NCI-H146 treated with DMSO at 0.1 percent for 48 hours (cell line): ENCODE measurements at regions not wholly inside any gene's neighbourhood (a gene's known extent, or its start where the extent isn't known, plus 50 kb on each side); places are given as distances from the start of the nearest gene placed in this dataset.

Experiments
- DNase-seq: peaks from one replicate; lab custom pipeline; 2025; ENCODE audit not compliant: unreplicated experiment; lab: John Stamatoyannopoulos, UW

GRCh38 chr12:107544937-107545336 lies 140.7 kb upstream of the PWP1 start:
- no peak for DNase-seq

- DNase-seq, result no peak
Measured at GRCh38 chr12:107545737-107546353, 139.8 kb upstream of the PWP1 start.

- no peak for DNase-seq
Measured at GRCh38 chr12:107547389-107547788, 138.2 kb upstream of the PWP1 start.

- no peak for DNase-seq
Measured at GRCh38 chr12:107549651-107550480, 135.7 kb upstream of the PWP1 start.

- no peak for DNase-seq
Measured at GRCh38 chr12:107551434-107551833, 134.2 kb upstream of the PWP1 start.

GRCh38 chr12:107552263-107552662 lies 133.3 kb upstream of the PWP1 start:
- DNase-seq, result no peak

GRCh38 chr12:107553211-107553765 lies 132.3 kb upstream of the PWP1 start:
- DNase-seq, result no peak

GRCh38 chr12:107554941-107555340 lies 130.7 kb upstream of the PWP1 start:
- DNase-seq, result no peak

- no peak for DNase-seq
Measured at GRCh38 chr12:107557026-107557425, 128.6 kb upstream of the PWP1 start.

GRCh38 chr12:107557589-107558100 lies 128.0 kb upstream of the PWP1 start:
- DNase-seq, result no peak

- DNase-seq, result no peak
Measured at GRCh38 chr12:107558141-107558815, 127.3 kb upstream of the PWP1 start.

- DNase-seq, result no peak
Measured at GRCh38 chr12:107558816-107559382, 126.7 kb upstream of the PWP1 start.

GRCh38 chr12:107560165-107560898 lies 125.3 kb upstream of the PWP1 start:
- DNase-seq, result no peak

- DNase-seq, result no peak
Measured at GRCh38 chr12:107560899-107561285, 124.7 kb upstream of the PWP1 start.

GRCh38 chr12:107564946-107565345 lies 120.7 kb upstream of the PWP1 start:
- peak; percentile 14 for DNase-seq

- no peak for DNase-seq
Measured at GRCh38 chr12:107565551-107565950, 120.0 kb upstream of the PWP1 start.

GRCh38 chr12:107567876-107568619 lies 117.6 kb upstream of the PWP1 start:
- DNase-seq, result no peak

GRCh38 chr12:107568718-107569117 lies 116.9 kb upstream of the PWP1 start:
- no peak for DNase-seq

GRCh38 chr12:107570721-107571120 lies 114.9 kb upstream of the PWP1 start:
- DNase-seq, result no peak

GRCh38 chr12:107571492-107571891 lies 114.1 kb upstream of the PWP1 start:
- DNase-seq, result no peak
